ENCODE measurements at regions not wholly inside any gene's neighbourhood (a gene's known extent, or its start where the extent isn't known, plus 50 kb on each side); places are given as distances from the start of the nearest gene placed in this dataset.

- H2AFZ ChIP-seq (ENCODE audit: low read depth, low read length), result no peak overlapping the region
- H3K9me3 ChIP-seq (ENCODE audit: low read length), result no peaks in the 10 kb centered on the region
- no peak overlapping the region for H3K27ac ChIP-seq (ENCODE audit: low read length)
- H3K9me2 ChIP-seq (ENCODE audit: insufficient read depth, low read length), result no peaks in the 10 kb centered on the region
- H3K79me2 ChIP-seq (replicated peaks; ENCODE audit: insufficient read depth, low read length), result no peaks in the 10 kb centered on the region
- H3K9ac ChIP-seq (ENCODE audit: low read length), result no peak overlapping the region
- no peaks in the 10 kb centered on the region for H4K20me1 ChIP-seq (ENCODE audit: insufficient read depth)
- H3K4me3 ChIP-seq (ENCODE audit: low read length), result no peak overlapping the region
- no peaks in the 10 kb centered on the region for H3K27me3 ChIP-seq (ENCODE audit: insufficient read depth, low read depth, low read length)
- H3F3A ChIP-seq (ENCODE audit: insufficient read depth, low read length, poor library complexity, severe bottlenecking), result no peaks in the 10 kb centered on the region
- no peak overlapping the region for H3K4me2 ChIP-seq (ENCODE audit: low read length)
- H3K36me3 ChIP-seq (ENCODE audit: insufficient read depth, low read length), result no peaks in the 10 kb centered on the region
- TF ChIP-seq MXI1 (conservative IDR thresholded peaks at IDR 0.05; ENCODE audit: poor library complexity, severe bottlenecking), result no peak
- TF ChIP-seq REST (IDR thresholded peaks at IDR 0.05; ENCODE audit: borderline replicate concordance), result no peak
- no peak for TF ChIP-seq EZH2 (IDR thresholded peaks at IDR 0.05; ENCODE audit: borderline replicate concordance, insufficient read depth, low read length, poor library complexity, severe bottlenecking)
- TF ChIP-seq EP300 (conservative IDR thresholded peaks at IDR 0.05; ENCODE audit: poor library complexity, severe bottlenecking), result no peak
- no peak for TF ChIP-seq CTCF (IDR thresholded peaks at IDR 0.05; ENCODE audit: poor library complexity, severe bottlenecking)
- TF ChIP-seq POLR2AphosphoS5 (IDR thresholded peaks at IDR 0.05), result no peak
Measured at GRCh38 chr5:52359261-52359660, 428.5 kb upstream of the ITGA1 start.

GRCh38 chr5:52360985-52361384 lies 426.7 kb upstream of the ITGA1 start:
- Histone ChIP-seq H3K9ac (ENCODE audit: low read length) (no peak overlapping the region), H3F3A (ENCODE audit: insufficient read depth, low read length, poor library complexity, severe bottlenecking) (no peaks in the 10 kb centered on the region), H2AFZ (ENCODE audit: low read depth, low read length) (no peak overlapping the region), H3K27me3 (ENCODE audit: insufficient read depth, low read depth, low read length) (no peaks in the 10 kb centered on the region), H3K4me2 (ENCODE audit: low read length) (no peak overlapping the region), H3K36me3 (ENCODE audit: insufficient read depth, low read length) (no peaks in the 10 kb centered on the region), H3K9me3 (ENCODE audit: low read length) (no peaks in the 10 kb centered on the region), H3K27ac (ENCODE audit: low read length) (no peak overlapping the region), H4K20me1 (ENCODE audit: insufficient read depth) (no peaks in the 10 kb centered on the region), H3K9me2 (ENCODE audit: insufficient read depth, low read length) (no peaks in the 10 kb centered on the region), H3K79me2 (replicated peaks; ENCODE audit: insufficient read depth, low read length) (no peaks in the 10 kb centered on the region), H3K4me3 (ENCODE audit: low read length) (no peak overlapping the region)
- TF ChIP-seq EZH2 (IDR thresholded peaks at IDR 0.05; ENCODE audit: borderline replicate concordance, insufficient read depth, low read length, poor library complexity, severe bottlenecking), result no peak
- TF ChIP-seq REST (IDR thresholded peaks at IDR 0.05; ENCODE audit: borderline replicate concordance), result no peak
- TF ChIP-seq CTCF (IDR thresholded peaks at IDR 0.05; ENCODE audit: poor library complexity, severe bottlenecking), result no peak
- TF ChIP-seq POLR2AphosphoS5 (IDR thresholded peaks at IDR 0.05), result no peak
- TF ChIP-seq MXI1 (conservative IDR thresholded peaks at IDR 0.05; ENCODE audit: poor library complexity, severe bottlenecking), result no peak
